Right lobe of liver (tissue), 4 donors: ENCODE measurements at regions not wholly inside any gene's neighbourhood (a gene's known extent, or its start where the extent isn't known, plus 50 kb on each side); places are given as distances from the start of the nearest gene placed in this dataset.

Source experiments
- CTCF ChIP-seq, 4 donors: fragments of 200-600 bp in 3 of 4; fragments of 450-650 bp in 1 of 4; IDR thresholded peaks; one replicate each; pipeline versions ENCODE4 v1.5.1 to v1.8.0; 2016 to 2022; ENCODE audit warnings: antibody characterized with exemption in 4 of 4, mild to moderate bottlenecking in 2 of 4
- POLR2A ChIP-seq: fragments of 450-650 bp; IDR thresholded peaks from one replicate; pipeline ENCODE4 v1.6.1; 2017; ENCODE audit warnings: antibody characterized with exemption, mild to moderate bottlenecking
- donor health status: DM: no; HTN: no; CAD: no.
- donor health status: DM: no; HTN: no; CAD: no.
- donor health status: DM: no; HTN: yes; CAD: no.

- TF ChIP-seq CTCF (IDR thresholded peaks at IDR 0.05) (no peak), POLR2A (no peak)
Observed at GRCh38 chr3:87121856-87122255, 105.3 kb upstream of the CHMP2B start.
